GM10266 (cell line): ENCODE measurements at regions not wholly inside any gene's neighbourhood (a gene's known extent, or its start where the extent isn't known, plus 50 kb on each side); places are given as distances from the start of the nearest gene placed in this dataset.

Experiments used
- DNase-seq: peaks from one replicate; pipeline ENCODE4 v3.0.0; 2012; ENCODE audit errors: extremely low spot score
- TF ChIP-seq, protein P1 (sequence below): IDR thresholded peaks from 2 replicates; pipeline ENCODE4 v1.5.1; 2012; ENCODE audit warnings: mild to moderate bottlenecking, low read depth; ENCODE audit not compliant: control insufficient read depth, insufficient read depth; ENCODE audit errors: missing control alignments

DNA sequence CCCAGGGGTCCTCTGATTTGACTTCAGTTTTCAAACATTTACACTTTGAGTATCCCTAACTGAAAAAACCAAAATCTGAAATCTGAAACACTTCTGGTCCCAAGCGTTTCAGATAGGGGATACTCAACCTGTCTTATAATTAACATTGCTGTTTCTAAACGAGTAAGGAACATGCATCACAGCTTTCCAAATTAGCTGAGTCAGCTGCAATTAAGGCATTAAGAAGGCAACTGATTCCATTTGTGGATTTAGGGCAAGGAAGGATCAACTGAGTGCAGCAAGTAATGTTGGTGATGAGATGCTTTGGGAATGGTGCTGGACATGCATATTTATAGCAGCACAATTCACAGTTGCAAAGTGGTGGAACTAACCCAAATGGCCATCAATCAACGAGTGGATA, 168.6 kb downstream of the ACER2 start:
- no peak for DNase-seq
- TF ChIP-seq, protein P1, sequence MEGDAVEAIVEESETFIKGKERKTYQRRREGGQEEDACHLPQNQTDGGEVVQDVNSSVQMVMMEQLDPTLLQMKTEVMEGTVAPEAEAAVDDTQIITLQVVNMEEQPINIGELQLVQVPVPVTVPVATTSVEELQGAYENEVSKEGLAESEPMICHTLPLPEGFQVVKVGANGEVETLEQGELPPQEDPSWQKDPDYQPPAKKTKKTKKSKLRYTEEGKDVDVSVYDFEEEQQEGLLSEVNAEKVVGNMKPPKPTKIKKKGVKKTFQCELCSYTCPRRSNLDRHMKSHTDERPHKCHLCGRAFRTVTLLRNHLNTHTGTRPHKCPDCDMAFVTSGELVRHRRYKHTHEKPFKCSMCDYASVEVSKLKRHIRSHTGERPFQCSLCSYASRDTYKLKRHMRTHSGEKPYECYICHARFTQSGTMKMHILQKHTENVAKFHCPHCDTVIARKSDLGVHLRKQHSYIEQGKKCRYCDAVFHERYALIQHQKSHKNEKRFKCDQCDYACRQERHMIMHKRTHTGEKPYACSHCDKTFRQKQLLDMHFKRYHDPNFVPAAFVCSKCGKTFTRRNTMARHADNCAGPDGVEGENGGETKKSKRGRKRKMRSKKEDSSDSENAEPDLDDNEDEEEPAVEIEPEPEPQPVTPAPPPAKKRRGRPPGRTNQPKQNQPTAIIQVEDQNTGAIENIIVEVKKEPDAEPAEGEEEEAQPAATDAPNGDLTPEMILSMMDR: no peak

DNA sequence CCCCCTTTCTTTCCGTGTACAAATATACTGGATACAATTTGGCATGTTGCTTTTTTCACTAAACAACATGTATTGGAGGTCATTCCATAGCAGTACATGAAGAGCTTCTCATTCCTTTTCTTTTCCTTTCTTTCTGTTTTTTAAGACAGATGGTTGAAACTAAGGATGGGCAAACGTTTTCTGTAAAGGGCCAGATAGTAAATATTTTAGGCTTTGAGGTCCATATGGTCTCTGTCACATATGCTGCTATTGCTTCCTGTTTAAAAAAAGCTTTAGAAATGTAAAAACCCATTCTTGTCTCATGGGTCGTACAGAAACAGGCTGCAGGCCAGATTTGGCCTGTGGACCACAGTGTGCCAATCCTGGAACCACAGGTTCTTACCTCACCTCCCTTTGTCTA, 160.1 kb downstream of the ACER2 start:
- no peak for DNase-seq
- TF ChIP-seq, protein P1: no peak

GRCh38 chr9:19564396-19565061, 155.7 kb downstream of the ACER2 start:
- TF ChIP-seq, protein P1: no peak
- DNase-seq: no peak

GRCh38 chr9:19555214-19555613, 146.4 kb downstream of the ACER2 start:
- TF ChIP-seq, protein P1: no peak
- no peak for DNase-seq

- TF ChIP-seq, protein P1: no peak
- no peak for DNase-seq
Measured at GRCh38 chr9:19554529-19554928, 145.7 kb downstream of the ACER2 start.

DNA sequence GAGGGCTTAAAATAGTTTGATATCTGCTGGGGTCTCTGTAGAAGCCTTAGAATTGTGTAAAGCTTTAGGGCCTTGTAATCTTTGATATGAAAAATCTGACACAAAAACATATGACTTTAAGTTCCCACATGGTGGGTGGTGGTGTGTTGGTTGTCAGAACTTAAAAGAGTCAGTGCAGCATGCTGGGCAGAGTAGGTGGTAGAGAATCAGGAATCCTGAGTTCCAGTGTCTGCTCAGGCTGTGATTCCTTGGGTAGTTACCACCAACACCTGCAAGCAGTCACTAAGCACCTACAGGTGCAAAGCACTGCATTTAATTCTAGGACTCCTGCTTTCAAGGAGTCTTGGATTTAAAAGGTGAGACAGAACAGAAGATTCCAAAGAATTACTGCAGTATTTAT, 144.6 kb downstream of the ACER2 start:
- TF ChIP-seq, protein P1: no peak

GRCh38 chr9:19552282-19553105, 143.7 kb downstream of the ACER2 start:
- no peak for DNase-seq
- TF ChIP-seq, protein P1: no peak

More for the DNA sequence above, 144.6 kb downstream of the ACER2 start:
- no peak for DNase-seq
